Osteocyte (in vitro differentiated cells): ENCODE measurements at regions not wholly inside any gene's neighbourhood (a gene's known extent, or its start where the extent isn't known, plus 50 kb on each side); places are given as distances from the start of the nearest gene placed in this dataset.
A peak's percentile ranks its signal among the peaks of the same experiment; 100 is the strongest.
"Not testable (repeated sequence)": the region's sequence is repeated elsewhere in the genome, so short reads cannot be mapped to it uniquely, and the experiment has no call there.

Experiments used
- DNase-seq: peaks from one replicate; pipeline ENCODE4 v3.0.0; 2021; ENCODE audit warnings: mixed read lengths; ENCODE audit not compliant: unreplicated experiment; ENCODE audit errors: extremely low spot score
- H3K27ac Mint-ChIP-seq: one replicate; pipeline ENCODE4 v1.8.0; 2021; ENCODE audit warnings: mild to moderate bottlenecking, mixed read lengths; ENCODE audit not compliant: unreplicated experiment
- H3K27me3 Mint-ChIP-seq: one replicate; pipeline ENCODE4 v1.8.0; 2021; ENCODE audit warnings: mixed read lengths; ENCODE audit not compliant: unreplicated experiment
- H3K36me3 Mint-ChIP-seq: one replicate; pipeline ENCODE4 v1.8.0; 2021; ENCODE audit warnings: mixed read lengths; ENCODE audit not compliant: unreplicated experiment
- H3K4me1 Mint-ChIP-seq: one replicate; pipeline ENCODE4 v1.8.0; 2021; ENCODE audit warnings: mixed read lengths; ENCODE audit not compliant: unreplicated experiment
- H3K4me3 Mint-ChIP-seq: one replicate; pipeline ENCODE4 v1.8.0; 2021; ENCODE audit warnings: mild to moderate bottlenecking, moderate library complexity, mixed read lengths; ENCODE audit not compliant: unreplicated experiment
- H3K9me3 Mint-ChIP-seq: one replicate; pipeline ENCODE4 v1.8.0; 2021; ENCODE audit warnings: mixed read lengths; ENCODE audit not compliant: unreplicated experiment
- TF ChIP-seq, protein P1 (sequence below): fragments of 200-600 bp; sonication (generic); IDR thresholded peaks from 2 replicates; pipeline ENCODE4 v1.5.0; 2021; ENCODE audit warnings: antibody characterized with exemption, mild to moderate bottlenecking, moderate library complexity

DNA sequence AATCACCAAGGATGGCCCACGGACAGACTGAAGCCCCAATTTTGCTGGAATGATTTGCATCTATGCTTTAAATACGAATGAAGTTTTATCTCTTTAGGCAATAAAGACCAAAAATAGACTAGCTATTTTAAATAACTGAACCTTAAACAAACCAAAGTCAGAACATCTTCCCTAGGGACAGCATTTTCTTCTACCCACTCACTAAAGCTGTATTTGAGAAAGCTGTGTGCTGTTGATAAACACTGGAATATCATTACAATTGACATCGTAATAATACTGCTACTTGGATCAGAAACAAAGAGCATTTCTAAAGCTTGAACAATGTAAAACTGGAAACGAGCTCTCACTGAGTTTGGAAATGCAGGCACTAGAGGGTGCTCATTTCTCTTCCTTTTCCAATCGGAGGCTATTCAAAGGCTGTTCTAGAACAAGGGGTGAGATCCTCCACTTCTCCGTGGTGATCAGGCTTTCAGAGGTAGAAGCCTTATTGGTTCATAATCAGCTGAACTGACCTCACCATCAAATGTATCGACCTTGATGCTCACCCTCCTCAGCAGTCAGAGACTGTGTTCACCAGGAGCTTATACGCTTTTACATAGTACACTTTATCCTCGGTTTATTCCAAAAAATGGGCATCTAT is 225.3 kb upstream of the PRSS1 start:
- Mint-ChIP-seq H3K27ac (no peak overlapping the region), H3K4me1 (no peaks in the 10 kb centered on the region), H3K9me3 (no peaks in the 10 kb centered on the region), H3K27me3 (peaks cover 76% of the 10 kb centered on the region), H3K4me3 (no peak overlapping the region), H3K36me3 (no peaks in the 10 kb centered on the region)
- DNase-seq = no peak
- TF ChIP-seq, protein P1, sequence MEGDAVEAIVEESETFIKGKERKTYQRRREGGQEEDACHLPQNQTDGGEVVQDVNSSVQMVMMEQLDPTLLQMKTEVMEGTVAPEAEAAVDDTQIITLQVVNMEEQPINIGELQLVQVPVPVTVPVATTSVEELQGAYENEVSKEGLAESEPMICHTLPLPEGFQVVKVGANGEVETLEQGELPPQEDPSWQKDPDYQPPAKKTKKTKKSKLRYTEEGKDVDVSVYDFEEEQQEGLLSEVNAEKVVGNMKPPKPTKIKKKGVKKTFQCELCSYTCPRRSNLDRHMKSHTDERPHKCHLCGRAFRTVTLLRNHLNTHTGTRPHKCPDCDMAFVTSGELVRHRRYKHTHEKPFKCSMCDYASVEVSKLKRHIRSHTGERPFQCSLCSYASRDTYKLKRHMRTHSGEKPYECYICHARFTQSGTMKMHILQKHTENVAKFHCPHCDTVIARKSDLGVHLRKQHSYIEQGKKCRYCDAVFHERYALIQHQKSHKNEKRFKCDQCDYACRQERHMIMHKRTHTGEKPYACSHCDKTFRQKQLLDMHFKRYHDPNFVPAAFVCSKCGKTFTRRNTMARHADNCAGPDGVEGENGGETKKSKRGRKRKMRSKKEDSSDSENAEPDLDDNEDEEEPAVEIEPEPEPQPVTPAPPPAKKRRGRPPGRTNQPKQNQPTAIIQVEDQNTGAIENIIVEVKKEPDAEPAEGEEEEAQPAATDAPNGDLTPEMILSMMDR = peak; percentile 40

DNA sequence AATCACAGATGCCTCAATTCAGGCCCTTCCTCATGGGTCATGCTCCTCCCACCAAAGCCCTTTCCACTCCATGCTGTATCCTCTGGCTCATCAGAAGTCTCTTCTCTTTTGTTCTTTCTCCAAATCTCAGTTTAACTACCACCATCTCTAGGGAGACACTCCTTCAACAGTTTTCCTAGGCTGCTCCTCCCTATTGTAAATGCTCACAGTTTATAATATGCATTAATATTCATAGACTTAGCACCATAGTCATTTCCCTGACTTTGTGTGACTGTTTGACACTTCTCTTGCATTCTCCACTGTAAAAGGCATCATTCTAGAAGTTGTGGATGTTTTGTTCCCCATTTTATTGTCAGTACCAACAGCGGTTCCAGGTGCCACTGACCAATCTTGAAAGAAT is 226.5 kb upstream of the PRSS1 start:
- H3K4me1 Mint-ChIP-seq = no peaks in the 10 kb centered on the region
- no peak for DNase-seq
- TF ChIP-seq, protein P1 = no peak
- peaks cover 71% of the 10 kb centered on the region for H3K27me3 Mint-ChIP-seq
- H3K9me3 Mint-ChIP-seq = no peaks in the 10 kb centered on the region
- H3K27ac Mint-ChIP-seq = no peak overlapping the region
- H3K36me3 Mint-ChIP-seq = no peaks in the 10 kb centered on the region
- H3K4me3 Mint-ChIP-seq = no peak overlapping the region

DNA sequence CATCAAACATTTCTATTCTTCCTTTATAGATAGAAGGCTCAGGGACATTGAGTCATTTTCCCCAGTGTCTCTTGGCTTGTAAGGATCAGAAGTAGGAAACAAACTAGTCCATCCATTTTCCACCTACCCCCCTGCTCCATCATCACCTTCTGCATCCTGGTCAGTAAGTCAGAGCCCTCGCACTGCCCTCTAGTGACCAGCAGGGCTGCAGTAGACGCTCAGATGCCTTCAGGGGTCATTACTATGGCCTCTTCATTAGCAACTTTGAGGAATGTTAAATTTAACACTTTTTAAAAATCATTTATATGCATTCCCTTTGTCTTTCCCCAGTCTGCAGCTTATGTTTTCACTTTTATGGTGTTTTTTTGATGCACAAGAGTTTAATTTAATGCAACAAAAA is 228.4 kb upstream of the PRSS1 start:
- H3K9me3 Mint-ChIP-seq, H3K36me3 Mint-ChIP-seq, H3K27ac Mint-ChIP-seq, H3K4me1 Mint-ChIP-seq, H3K4me3 Mint-ChIP-seq: not testable (repeated sequence)
- H3K27me3 Mint-ChIP-seq = peaks cover 69% of the 10 kb centered on the region
- DNase-seq = peak; percentile 11
- TF ChIP-seq, protein P1 = peak; percentile 32

DNA sequence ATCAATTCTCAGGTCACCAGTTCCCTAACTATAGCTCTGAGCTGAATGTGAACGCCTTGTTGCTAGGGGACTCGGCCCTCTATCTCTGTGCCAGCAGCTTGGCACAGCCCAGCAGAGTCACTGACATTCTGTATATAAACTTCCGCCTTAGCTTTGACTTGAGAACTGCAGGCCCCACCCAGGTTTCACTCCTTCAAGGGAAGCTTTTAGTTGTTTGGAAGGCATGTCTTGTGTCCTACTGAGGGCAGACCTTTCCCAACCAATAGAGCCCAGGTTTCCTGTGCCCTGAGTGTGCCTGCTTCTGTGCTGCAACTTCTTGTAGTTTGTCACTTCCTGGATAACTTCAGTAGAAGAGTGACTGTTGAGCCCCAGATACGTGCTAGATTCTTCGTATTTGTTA is 228.8 kb upstream of the PRSS1 start:
- not testable (repeated sequence) for DNase-seq, H3K27ac Mint-ChIP-seq, H3K4me1 Mint-ChIP-seq, H3K9me3 Mint-ChIP-seq, H3K4me3 Mint-ChIP-seq, H3K36me3 Mint-ChIP-seq
- H3K27me3 Mint-ChIP-seq = peaks cover 64% of the 10 kb centered on the region

DNA sequence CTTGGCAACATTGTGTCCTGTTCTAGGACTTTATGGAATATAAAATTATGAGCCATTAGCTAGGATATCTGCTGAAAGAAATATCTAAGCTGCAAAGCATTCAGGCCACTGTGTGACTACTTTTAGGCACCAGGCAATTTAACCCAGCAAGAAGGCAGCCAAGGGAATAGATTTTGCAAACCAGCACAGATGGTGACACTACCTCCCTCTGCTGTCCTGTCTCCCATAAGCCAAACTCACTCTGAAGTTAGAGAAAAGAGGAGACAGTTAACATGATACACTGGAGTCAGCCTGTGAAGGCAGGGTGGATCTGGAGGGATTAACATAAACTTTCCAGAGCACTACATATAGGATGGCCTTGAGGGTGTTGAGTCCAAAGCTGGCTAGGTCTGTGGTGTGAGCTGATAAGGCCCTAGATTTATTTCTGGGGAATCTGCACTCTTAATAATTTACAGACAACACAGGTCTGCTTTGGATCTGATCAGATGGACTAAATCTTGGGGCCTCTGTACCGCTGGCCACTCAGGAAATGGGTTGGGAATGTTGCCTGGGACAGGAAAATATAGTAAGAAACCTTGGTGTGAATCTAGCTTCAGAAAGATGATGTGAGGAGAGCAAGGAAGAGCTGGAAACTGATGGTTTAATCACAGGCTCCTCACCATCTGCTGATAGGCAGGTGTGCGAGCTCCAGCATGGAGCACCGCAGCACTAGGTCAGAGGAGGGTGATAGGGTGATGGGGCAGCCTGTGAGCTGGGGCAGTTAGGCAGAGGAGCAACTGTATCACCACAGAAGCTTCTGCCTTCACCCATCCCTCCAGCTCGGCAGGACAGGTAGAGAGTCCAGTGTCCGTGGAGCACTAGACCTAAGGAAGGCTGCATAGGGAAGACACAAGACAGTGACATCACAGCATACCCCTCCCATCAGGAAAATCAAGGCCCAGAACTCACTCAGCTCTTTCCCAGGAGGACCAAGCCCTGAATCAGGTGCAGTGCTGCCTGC is 229.9 kb upstream of the PRSS1 start:
- DNase-seq = no peak
- Mint-ChIP-seq H3K36me3 (no peaks in the 10 kb centered on the region), H3K4me3 (no peak overlapping the region), H3K27me3 (peaks cover 54% of the 10 kb centered on the region), H3K27ac (no peak overlapping the region), H3K4me1 (peaks cover 18% of the 10 kb centered on the region), H3K9me3 (no peaks in the 10 kb centered on the region)
- TF ChIP-seq, protein P1 = no peak
